DOHH2 (cell line): ENCODE measurements at regions not wholly inside any gene's neighbourhood (a gene's known extent, or its start where the extent isn't known, plus 50 kb on each side); places are given as distances from the start of the nearest gene placed in this dataset.

Source experiments
- H3F3A ChIP-seq: fragments of 200-600 bp; sonication (generic), shearing (Covaris generic); 2 replicates; pipeline ENCODE4 v1.6.0; 2016; ENCODE audit warnings: antibody characterized with exemption, mild to moderate bottlenecking; ENCODE audit not compliant: control insufficient read depth, insufficient read depth
- H3K27ac ChIP-seq: fragments of 200-600 bp; sonication (generic); 2 replicates; pipeline ENCODE4 v1.5.1; 2014; ENCODE audit warnings: low read depth, mild to moderate bottlenecking, low read length, moderate library complexity
- H3K27me3 ChIP-seq: fragments of 200-600 bp; sonication (generic); 2 replicates; pipeline ENCODE4 v1.6.1; 2014; ENCODE audit warnings: mild to moderate bottlenecking, low read length, mixed read lengths; ENCODE audit not compliant: control insufficient read depth
- H3K36me3 ChIP-seq: fragments of 200-600 bp; sonication (generic); 2 replicates; pipeline ENCODE4 v1.6.1; 2014; ENCODE audit warnings: mild to moderate bottlenecking, low read length, moderate library complexity, mixed read lengths; ENCODE audit not compliant: control insufficient read depth
- H3K4me1 ChIP-seq: fragments of 200-600 bp; sonication (generic); 2 replicates; pipeline ENCODE4 v1.6.1; 2014; ENCODE audit warnings: mild to moderate bottlenecking, low read length, mixed read lengths; ENCODE audit not compliant: control insufficient read depth
- H3K4me2 ChIP-seq: fragments of 200-600 bp; sonication (generic); 2 replicates; pipeline ENCODE4 v1.6.0; 2014; ENCODE audit warnings: mild to moderate bottlenecking, low read length, moderate library complexity
- H3K4me3 ChIP-seq: fragments of 200-600 bp; sonication (generic); 2 replicates; pipeline ENCODE4 v1.5.1; 2014; ENCODE audit warnings: mild to moderate bottlenecking, low read length, mixed read lengths
- H3K79me2 ChIP-seq: fragments of 200-600 bp; sonication (generic); 2 replicates; pipeline ENCODE4 v1.6.1; 2014; ENCODE audit warnings: mild to moderate bottlenecking, low read length, mixed read lengths; ENCODE audit not compliant: control insufficient read depth
- H3K9me2 ChIP-seq: fragments of 200-600 bp; sonication (generic); replicated peaks from 2 replicates; pipeline ENCODE4 v1.6.1; 2014; ENCODE audit warnings: mild to moderate bottlenecking, low read length, mixed read lengths; ENCODE audit not compliant: control insufficient read depth
- H3K9me3 ChIP-seq: fragments of 200-600 bp; sonication (generic); 2 replicates; pipeline ENCODE4 v1.6.1; 2014; ENCODE audit warnings: antibody characterized with exemption, low read length, mixed read lengths; ENCODE audit not compliant: control insufficient read depth, insufficient read depth
- H4K20me1 ChIP-seq: fragments of 200-600 bp; sonication (generic); 2 replicates; pipeline ENCODE4 v1.6.0; 2014; ENCODE audit warnings: low read depth, mild to moderate bottlenecking, antibody characterized with exemption, low read length, moderate library complexity; ENCODE audit not compliant: control insufficient read depth, insufficient read depth
- CTCF ChIP-seq: fragments of 200-600 bp; sonication (generic); IDR thresholded peaks from one replicate; pipeline ENCODE4 v1.5.1; 2014; ENCODE audit warnings: antibody characterized with exemption, mild to moderate bottlenecking, low read depth, low read length; ENCODE audit not compliant: poor library complexity, severe bottlenecking
- EZH2phosphoT487 ChIP-seq: fragments of 200-600 bp; sonication (generic); IDR thresholded peaks from 2 replicates; pipeline ENCODE4 v1.6.1; 2017; ENCODE audit warnings: borderline replicate concordance, mild to moderate bottlenecking, antibody characterized with exemption, low read length, moderate library complexity, mixed read lengths

DNA sequence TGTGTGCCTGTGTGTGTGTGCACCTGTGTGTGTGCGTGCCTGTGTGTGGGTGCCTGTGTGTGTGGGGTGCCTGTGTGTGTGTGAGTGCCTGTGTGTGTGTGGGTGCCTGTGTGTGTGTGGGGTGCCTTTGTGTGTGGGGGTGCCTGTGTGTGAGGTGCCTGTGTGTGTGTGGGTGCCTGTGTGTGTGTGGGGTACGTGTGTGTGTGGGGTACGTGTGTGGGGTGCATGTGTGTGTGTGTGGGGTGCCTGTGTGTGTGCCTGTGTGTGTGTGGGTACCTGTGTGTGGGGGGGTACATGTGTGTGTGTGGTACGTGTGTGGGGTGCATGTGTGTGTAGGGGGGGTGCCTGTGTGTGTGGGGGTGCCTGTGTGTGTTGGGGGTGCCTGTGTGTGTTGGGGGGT is 73.4 kb upstream of the HGFAC start:
- H3K9me2 ChIP-seq: no peaks in the 10 kb centered on the region
- peaks cover 11% of the 10 kb centered on the region for H3K4me1 ChIP-seq
- no peaks in the 10 kb centered on the region for H4K20me1 ChIP-seq
- H3K27me3 ChIP-seq: peaks cover 26% of the 10 kb centered on the region
- H3K4me2 ChIP-seq: no peak overlapping the region
- TF ChIP-seq CTCF: no peak
- no peak for TF ChIP-seq EZH2phosphoT487
- H3K4me3 ChIP-seq: no peak overlapping the region
- H3F3A ChIP-seq: no peaks in the 10 kb centered on the region
- no peak overlapping the region for H3K27ac ChIP-seq
- no peaks in the 10 kb centered on the region for H3K79me2 ChIP-seq
- H3K9me3 ChIP-seq: no peaks in the 10 kb centered on the region
- H3K36me3 ChIP-seq: no peaks in the 10 kb centered on the region

- peaks cover 11% of the 10 kb centered on the region for H3K4me1 ChIP-seq
- no peak for TF ChIP-seq EZH2phosphoT487
- TF ChIP-seq CTCF: no peak
- H3K4me2 ChIP-seq: no peak overlapping the region
- H4K20me1 ChIP-seq: no peaks in the 10 kb centered on the region
- H3K9me2 ChIP-seq: no peaks in the 10 kb centered on the region
- peaks cover 26% of the 10 kb centered on the region for H3K27me3 ChIP-seq
- no peak overlapping the region for H3K27ac ChIP-seq
- H3K36me3 ChIP-seq: no peaks in the 10 kb centered on the region
- H3F3A ChIP-seq: no peaks in the 10 kb centered on the region
- H3K9me3 ChIP-seq: no peaks in the 10 kb centered on the region
- H3K4me3 ChIP-seq: no peak overlapping the region
- H3K79me2 ChIP-seq: no peaks in the 10 kb centered on the region
Observed at GRCh38 chr4:3368841-3369760, 72.7 kb upstream of the HGFAC start.

- Histone ChIP-seq H3K4me1 (peaks cover 11% of the 10 kb centered on the region), H3K4me3 (no peak overlapping the region), H3K36me3 (no peaks in the 10 kb centered on the region), H3K9me2 (no peaks in the 10 kb centered on the region), H3K9me3 (no peaks in the 10 kb centered on the region), H3K27me3 (peaks cover 26% of the 10 kb centered on the region), H4K20me1 (no peaks in the 10 kb centered on the region), H3K27ac (no peak overlapping the region), H3F3A (no peaks in the 10 kb centered on the region), H3K79me2 (no peaks in the 10 kb centered on the region), H3K4me2 (no peak overlapping the region)
- TF ChIP-seq EZH2phosphoT487 (no peak), CTCF (no peak)
Observed at GRCh38 chr4:3369781-3370674, 71.7 kb upstream of the HGFAC start.
